ENCODE measurements at regions not wholly inside any gene's neighbourhood (a gene's known extent, or its start where the extent isn't known, plus 50 kb on each side); places are given as distances from the start of the nearest gene placed in this dataset.
"Not testable (repeated sequence)": the region's sequence is repeated elsewhere in the genome, so short reads cannot be mapped to it uniquely, and the experiment has no call there.

DNA sequence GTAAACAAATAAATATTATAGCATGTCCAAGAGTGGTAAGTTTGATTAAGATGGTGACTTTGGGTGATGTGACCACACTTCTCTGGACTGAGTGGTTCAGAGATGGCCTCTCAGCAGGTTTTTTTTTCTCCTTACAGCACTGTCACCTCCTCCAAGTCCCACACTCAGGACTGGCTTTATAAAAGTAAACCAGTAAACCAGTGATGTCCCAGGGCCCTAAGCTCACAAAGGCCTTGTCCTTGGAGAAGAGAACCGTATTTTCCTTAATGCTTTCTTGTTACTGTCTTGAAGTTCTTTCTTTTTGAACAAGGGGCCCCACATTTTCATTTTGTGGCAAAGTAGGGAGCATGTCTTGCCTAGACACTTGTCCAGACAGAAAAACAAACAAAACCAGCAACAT lies 274.0 kb downstream of the MYCN start:
- DNase-seq, result no peak

DNA sequence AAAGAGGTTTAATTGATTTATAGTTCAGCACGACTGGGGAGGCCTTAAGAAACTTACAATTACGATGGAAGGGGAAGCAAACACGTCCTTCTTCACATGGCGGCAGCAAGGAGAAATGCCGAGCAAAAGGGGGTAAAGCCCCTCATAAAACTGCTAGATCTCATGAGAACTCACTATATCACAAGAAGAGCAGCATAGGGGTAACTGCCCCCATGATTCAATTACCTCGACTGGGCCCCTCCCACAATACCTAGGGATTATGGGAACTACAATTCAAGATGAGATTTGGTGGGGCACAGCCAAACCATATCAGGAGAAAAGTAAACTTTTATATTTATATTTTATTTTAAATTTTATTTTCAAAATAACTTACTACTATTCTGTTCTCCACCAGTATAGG lies 272.0 kb downstream of the MYCN start:
- DNase-seq, result no peak

DNA sequence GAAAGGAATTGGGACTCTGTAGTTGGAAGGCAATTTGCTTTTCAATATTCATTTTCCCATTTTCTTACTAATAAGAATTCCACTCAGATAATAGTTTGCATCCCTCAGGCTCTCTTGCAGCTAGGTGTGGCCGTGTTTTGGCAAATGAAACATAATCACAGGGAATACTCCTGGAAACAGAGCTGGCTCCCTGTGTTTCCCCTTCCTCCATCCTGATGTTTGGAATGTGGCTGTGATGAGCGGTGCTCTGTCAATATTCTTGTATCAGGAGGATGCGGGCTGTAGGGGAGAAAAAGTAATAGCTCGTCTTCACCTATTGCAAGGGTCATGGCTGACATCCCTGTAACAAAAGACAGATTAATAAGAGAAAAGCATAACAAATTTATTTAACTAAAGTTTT lies 271.0 kb downstream of the MYCN start:
- no peak for DNase-seq

DNA sequence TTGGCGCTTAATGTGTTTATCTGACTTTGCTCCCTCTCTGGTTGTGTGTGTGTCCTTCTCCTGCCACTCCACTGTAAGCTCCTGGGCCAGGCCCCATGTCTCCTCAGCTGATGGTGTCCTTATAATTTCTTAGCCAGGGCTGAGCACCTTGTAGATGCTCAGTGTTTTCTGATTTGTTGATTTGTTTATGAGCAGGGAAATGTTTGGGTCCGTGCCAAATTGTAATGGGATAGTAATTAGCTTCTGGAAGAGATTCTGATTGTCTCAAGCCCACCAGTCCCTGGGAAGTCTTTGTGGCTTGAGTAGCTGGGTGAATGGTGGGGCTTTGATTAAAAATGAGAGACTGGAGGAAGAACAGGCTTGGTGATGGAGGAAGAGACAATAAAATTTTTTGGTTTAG lies 270.5 kb downstream of the MYCN start:
- DNase-seq, result no peak

DNA sequence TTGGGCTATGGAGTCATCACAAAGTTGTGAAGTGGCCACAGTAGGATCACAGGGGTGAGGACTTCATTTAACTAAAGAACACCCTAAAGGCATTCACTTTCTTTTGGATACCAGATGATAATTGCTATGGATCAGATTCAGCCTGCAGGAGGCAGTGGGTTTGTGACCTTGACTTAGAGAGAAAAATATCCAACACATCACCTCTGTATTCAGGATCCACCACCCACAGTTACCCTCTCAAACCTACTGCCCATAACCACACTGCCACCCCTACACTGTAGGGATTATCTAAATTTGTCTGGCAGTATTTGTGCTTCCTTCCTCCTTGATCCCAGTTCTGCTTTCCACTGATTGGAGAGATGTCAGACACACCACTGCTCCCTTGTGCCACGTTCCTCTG lies 269.4 kb downstream of the MYCN start:
- no peak for DNase-seq

DNA sequence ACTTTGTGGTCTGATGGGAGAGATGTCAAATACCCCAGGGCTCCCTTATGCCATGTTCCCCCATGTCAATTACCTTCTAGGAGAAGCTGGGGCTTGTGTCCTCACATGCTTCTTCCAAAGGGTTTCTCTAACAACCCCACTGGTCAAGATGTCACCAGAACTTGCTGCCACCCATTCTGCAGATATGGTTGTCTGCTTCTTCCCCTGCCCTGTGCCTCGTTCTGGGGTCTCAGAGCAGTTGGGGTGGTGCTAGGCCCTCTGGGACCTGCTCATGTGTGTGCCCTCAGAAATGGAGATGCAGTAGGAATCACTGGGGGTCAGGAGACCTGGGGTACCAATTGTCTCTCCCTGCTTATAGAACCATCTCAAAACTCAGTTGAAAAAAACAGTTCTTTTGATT lies 268.6 kb downstream of the MYCN start:
- DNase-seq, result no peak

DNA sequence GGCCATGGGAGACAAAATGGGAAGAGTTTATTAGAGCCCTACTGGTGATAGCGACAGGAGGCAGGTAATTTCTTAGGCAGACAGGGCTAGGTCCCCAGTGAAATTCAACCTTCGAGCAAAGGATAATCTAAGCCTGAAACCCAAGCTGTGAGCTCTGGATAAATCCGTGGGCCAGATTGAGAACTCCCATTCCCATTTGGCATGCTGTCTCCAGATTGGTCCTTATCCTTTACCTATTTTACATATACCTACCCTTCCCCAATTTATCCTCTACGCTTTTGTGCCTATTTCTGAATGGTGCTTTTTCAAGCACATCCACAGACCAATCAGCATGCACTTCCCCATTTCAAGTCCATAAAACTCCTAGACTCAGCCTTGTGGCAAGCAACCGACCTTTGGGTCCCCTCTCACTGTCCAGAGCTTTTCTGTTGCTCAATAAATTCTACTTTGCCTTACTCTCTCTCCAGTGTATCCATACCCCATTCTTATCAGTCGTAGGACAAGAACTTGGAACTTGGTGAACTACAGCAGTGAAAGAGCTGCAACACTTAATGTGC lies 268.0 kb downstream of the MYCN start:
- DNase-seq, result no peak

DNA sequence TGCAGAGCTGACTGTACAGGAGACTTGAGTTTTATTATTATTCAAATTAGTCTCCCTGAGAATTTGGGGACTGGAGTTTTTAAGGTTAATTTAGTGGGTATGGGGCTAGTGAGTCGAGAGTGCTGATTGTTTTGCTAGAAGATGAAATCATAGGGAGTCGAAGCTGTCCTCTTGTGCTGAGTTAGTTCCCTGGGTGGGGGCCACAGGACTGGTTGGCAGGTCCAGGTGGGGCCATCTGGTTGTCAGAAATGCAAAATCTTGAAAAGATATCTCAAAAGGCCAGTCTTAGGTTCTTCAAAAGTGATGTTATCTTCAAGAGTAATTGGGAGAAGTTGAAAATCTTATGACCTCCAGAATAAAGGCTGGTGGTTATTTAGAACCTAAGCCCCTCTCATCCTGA lies 267.3 kb downstream of the MYCN start:
- no peak for DNase-seq

DNA sequence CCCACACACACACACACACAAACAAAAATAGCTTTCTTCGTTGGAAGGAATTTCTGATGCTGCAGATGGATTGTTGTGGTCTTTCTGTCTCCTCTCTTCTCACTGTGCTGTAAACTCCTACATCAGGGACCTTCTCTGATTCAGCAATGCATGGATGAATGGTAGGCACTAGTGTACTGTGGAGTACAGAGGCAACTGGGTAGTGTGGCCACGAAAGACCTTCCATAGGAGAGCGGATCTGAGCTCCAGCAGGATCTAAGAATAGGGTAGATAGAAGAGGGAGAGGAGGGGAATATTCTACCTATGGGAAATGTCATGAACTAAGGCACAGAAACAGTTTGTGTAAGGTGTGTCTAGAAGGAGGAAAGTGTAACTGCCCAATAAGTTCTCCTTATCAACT lies 266.8 kb downstream of the MYCN start:
- no peak for DNase-seq

DNA sequence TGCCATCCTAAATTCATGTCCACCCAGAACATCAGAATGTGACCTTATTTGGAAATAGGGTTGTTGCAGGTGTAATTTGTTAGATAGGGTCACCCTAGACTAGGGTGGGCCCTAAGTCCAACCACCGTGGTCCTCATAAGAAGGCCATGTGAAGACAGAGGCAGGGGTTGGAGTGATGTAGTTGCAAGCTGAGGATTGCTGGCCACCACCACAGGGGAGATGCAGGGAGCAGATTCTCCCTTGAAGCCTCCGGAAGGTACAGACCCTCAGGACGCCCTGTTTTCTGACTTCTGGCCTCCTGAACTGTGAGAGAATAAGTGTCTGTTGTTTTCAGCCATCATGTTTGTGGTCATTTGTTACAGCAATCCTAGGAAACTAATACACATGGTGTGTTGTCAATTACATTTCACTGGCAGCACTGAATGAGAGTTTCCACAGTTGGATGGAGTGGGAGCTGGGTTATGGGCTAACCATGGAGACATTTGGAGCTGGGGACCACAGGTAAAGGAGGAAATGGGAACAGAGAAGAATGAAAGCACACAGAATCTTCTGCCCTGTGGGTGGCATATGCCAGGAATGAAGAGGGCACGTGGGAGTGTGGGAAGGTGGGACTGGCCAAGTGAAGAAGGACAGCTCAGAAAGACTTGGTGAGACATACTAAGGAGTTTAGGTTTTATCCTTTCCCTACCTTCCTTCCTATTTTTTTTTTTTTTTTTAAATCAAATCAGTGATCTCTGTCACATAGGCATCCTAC lies 266.0 kb downstream of the MYCN start:
- DNase-seq, result no peak

DNA sequence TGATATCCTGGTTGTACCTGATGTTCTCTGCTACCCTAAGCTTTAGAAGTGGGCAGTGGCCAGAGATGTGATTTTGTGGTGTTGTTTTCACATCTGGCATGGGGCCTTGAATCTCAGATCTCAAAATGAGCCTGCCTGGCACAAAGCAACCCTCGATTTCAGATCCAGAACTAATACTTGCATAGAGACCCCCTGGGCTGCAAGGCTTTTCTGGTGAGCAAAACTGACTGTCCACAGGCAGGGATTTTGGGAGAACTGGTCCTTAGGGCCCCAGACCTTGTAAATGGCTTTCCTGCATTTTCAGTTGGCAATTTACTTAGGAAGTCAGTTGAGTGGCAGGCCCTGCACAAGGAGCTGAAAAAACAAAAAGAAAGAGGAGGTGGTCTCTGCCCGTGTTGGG lies 265.3 kb downstream of the MYCN start:
- DNase-seq, result no peak

DNA sequence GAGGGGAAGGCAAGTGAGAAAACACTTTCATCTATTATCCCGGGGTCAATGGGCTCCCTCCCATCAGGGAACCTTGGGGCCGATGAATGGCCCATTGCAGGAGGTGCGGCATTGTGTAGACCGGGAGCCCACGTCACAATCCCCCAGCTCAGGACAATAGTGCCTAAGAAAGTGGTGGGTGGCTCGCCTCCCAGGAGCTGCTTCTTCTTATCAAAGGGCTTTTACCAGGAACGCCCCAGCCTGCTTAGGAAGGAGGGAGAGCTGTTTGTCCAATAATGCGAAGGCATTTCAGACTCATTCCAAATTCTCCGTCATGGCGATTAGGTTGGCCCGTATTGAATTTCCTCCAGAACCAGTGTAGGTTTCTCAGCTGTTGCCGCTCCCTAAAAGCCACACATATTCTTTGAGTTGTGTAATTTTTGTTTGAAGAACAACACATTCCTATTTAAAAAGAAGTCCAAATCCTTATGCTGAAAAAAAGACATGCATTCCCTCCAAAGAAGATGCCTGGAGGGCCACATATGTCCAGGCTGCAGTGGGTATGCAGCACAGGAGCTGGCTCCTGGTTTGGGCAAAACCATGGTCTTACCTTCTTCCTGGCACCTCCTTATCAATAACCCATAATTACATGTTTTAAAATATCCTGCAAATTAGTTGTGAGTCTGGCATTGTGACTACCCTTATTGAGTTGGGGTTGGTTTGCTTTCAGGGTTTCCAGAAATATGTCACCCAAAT lies 264.7 kb downstream of the MYCN start:
- DNase-seq, result no peak

DNA sequence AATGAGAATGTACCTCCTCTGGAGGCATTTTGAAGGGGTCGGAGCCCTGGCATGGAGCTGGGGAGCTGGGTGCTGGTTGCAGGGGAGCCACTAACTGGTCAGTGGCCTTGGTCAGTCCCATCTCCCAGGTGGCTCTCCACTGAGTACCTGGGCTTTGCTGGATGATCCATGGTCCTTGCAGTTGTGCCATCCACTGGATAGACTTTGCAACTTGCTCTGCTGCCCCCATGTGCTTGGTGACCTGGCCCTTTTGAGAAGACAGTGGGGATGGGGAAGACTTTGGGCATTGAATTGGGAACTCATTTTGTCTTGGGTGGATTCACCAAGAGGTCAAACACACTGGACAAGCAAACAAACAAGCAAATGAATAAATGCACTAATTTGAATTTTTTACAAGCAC lies 263.9 kb downstream of the MYCN start:
- no peak for DNase-seq

DNA sequence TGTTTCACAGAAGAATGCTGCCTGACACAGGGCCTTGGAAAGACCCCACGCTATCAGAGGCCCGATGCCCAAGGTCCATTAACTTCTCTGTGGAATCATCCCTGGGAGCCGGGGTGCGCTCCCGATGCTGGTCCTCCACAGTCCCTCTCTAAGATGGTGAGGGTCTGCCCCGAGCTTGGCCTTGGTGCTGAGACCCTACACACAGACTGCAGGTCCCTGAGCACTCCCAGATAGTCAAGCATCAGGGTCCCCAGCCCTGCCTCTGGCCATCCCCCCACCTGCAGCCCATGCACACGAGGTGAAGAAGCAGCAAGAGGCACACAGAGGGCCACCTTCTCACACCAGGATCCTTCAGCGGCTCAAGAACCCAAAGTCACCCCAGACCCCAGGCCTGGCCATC lies 263.3 kb downstream of the MYCN start:
- DNase-seq, result no peak

DNA sequence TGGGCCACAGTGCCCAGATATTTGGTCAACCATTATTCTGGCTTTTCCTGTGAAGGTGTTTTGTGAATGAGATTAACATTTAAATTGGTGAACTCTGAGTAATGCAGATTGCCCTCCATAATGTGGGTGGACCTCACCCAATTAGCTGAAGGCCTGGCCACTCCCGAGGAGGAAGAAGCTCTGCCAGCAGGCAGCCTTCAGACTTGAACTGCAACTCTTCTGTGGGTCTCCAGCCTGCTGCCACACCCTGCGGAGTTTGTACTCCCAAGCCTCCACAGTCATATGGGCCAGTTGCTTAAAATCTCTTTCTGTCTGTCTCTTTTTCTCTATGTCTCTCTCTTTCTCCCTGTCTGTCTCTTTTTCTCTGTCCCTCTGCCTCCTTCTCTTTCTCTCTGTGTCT lies 262.7 kb downstream of the MYCN start:
- DNase-seq, result no peak

DNA sequence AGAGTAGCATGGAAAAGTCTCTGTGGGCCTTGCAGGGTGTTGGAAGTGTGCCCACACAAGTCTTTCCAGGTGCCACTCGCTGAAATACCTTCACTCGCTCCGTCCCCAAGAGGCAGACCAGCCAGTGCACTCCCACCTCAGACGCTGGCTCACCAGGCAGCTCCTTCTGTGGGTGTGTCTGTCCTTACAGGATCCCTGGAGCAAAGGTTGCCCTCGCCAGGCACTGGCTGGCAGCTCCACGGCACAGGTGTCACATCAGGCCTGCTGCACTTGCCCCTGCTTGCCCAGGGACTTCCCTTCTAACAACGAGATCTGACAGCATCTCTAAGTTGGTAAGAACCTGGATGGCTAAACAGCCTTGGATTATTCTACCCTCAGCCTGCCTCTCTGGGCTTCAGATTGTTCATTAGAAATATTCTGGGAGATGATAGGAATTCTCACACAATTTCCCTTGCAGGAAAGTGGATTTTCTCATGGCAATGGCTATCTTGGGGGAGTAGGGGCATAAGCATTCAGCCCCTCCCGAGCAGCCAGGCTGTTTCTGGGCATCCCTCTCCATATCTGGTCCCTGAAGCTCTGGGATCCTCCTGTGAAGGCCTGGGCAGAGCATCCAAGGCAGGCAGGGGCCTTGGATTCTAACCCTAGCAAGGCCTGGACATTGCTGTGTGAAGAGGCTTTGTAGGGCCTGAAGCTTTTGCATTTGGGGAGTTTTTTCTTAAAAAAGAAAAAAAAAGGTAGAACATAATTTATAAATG lies 262.1 kb downstream of the MYCN start:
- no peak for DNase-seq

DNA sequence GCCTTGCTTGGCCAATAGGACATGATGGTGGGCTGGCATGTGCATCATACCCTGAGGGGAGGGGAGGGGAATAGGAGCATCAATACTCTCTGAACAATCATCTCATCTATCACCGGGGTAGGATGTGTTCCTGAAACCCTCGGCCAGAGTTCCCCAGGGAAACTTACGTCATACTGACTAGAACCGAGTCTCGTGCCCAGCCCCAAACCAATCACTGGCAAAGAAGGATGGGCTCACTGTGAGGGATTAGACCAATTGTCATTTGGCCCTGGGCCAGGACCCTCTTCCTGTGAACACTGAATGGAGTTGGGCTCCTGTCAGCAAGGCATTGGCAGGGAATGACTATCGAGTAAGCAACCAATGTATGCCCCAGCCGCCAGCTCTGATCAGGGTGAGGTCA lies 261.5 kb downstream of the MYCN start:
- DNase-seq, result no peak

DNA sequence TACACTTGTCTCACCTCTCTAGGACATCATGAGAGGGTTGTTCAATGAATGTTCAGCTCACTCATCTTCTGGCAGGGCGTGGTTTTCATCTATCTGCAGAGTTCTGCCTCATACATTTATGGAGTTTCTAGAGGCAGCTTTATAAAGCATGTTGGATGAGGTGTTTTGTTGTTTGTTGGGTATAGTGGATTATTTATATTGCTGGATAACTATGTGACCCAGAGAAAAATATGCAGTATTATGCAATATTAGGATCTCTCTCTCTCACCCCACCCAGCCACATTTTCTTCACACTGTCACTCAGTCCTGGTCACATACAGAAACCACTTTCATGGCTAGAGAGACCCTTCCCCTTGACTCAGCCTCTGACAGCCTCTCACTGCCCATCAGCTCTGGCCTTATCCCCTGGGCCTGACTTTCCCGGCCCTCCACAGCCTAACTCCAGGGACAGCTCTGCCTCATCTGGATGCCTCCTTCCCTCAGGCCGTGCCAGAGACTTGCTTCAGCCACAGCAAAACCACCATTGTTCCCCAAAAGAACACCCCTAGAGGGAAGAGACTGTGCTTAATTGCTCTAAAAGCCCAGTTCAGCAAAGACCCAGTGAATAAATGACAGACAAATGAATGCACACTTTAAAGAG lies 260.3 kb downstream of the MYCN start:
- no peak for DNase-seq

DNA sequence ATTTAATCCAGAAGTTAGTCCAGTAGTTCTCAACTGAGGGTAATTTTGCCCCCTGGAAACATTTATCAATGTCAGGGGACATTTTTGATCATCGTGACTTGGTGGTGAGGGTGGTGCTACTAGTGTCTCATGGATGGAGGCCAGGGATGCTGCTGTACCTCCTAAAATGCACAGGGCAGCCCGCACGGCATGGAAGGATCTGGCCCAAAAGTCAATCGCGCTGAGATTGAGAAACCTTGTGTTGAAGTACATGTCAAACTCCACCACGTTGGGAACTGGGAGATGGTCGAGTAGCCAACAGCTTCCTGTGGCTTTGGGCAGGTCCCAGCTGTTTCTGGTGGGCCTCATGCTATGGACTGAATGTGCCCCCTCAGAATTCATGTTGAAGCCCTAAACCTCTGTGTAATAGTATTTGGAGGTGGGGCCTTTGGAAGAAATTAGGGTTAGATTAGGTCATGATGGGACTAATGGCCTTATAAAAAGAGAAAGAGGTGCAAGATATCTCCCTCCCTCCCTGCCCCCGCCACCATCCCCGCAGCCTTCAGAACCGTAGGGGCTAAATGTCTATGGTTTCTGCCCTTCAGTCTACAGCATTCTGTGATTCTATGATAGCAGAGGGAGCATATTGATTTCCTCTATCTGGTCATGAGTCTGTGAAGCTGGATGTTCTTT lies 259.7 kb downstream of the MYCN start:
- no peak for DNase-seq

DNA sequence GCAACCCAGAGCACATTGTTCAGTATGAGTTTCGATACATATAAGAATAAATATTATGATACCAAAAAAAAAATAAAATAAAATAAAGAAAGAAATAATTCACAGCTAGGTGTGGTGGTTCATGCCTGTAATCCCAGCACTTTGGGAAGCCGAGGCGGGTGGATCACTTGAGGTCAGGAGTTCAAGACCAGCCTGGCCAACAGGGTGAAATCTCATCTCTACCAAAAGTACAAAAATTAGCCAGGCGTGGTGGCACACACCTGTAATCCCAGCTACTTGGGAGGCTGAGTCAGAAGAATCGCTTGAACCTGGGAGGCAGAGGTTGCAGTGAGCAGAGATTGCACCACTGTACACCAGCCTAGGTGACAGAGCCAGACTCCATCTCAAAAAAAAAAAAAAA lies 258.9 kb downstream of the MYCN start:
- DNase-seq, result not testable (repeated sequence)

DNA sequence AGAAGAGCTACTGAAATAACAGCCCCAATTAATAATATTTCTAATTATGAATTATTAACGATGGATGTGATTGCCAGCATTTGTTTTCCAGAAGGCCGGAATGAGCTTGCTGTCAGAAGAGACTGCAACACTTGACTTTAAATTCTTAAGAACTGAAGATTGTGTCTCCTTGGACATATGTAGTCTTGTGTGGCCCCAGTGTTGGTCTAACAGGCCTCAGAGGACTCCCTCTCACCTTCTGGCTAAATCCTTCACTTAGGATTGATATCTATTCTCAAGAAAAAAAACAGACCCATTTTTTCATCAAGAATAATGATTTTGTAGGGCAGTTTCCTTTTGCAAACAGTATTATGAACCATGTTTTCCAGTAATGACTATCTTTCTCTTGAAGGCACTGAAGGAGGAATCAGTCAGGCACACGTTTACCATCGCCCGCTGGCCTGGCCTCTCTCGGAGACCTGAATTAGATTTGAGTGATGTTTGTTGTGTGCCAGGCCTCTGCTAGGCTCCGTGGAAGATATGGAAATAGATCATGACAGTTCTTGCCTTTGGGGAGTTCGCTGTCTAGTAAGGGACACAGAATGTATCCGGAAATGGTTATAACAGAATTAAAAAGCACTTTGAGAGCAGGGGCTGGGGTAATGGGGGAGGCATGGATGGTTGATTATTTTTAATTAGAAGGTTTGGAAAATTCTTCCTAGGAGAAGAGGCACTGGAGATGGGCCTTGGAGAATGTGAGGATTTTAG lies 258.0 kb downstream of the MYCN start:
- DNase-seq, result no peak

Data from fibroblast of skin of back (primary cell).